ENCODE measurements at regions not wholly inside any gene's neighbourhood (a gene's known extent, or its start where the extent isn't known, plus 50 kb on each side); places are given as distances from the start of the nearest gene placed in this dataset.

DNA sequence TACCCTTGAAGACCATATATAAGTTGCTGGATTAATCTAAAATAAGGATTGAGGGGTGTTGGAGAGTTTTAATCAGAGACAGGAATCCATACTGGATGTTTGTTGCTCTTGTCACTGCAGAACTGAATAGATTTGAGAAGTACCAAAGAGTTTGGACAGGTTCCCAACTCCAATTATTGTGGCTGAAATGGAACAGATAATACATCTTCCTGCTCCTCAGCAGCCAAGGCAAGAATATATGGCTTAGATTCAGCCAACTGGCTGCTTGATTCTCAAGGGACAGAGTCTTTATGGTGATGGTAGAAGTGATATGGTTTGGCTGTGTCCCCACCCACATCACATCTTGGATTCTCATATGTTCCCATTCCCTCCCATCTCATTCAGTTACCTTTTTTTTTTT lies 97.0 kb upstream of the PDHA2 start:
- TF ChIP-seq, protein P1, sequence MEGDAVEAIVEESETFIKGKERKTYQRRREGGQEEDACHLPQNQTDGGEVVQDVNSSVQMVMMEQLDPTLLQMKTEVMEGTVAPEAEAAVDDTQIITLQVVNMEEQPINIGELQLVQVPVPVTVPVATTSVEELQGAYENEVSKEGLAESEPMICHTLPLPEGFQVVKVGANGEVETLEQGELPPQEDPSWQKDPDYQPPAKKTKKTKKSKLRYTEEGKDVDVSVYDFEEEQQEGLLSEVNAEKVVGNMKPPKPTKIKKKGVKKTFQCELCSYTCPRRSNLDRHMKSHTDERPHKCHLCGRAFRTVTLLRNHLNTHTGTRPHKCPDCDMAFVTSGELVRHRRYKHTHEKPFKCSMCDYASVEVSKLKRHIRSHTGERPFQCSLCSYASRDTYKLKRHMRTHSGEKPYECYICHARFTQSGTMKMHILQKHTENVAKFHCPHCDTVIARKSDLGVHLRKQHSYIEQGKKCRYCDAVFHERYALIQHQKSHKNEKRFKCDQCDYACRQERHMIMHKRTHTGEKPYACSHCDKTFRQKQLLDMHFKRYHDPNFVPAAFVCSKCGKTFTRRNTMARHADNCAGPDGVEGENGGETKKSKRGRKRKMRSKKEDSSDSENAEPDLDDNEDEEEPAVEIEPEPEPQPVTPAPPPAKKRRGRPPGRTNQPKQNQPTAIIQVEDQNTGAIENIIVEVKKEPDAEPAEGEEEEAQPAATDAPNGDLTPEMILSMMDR (IDR thresholded peaks at IDR 0.05; ENCODE audit: low read length): no peak
- no peak for TF ChIP-seq EZH2 (IDR thresholded peaks at IDR 0.05; ENCODE audit: borderline replicate concordance, low read length)
